ENCODE measurements at regions not wholly inside any gene's neighbourhood (a gene's known extent, or its start where the extent isn't known, plus 50 kb on each side); places are given as distances from the start of the nearest gene placed in this dataset.
"Not testable (repeated sequence)": the region's sequence is repeated elsewhere in the genome, so short reads cannot be mapped to it uniquely, and the experiment has no call there.

- no peaks in the 10 kb centered on the region for H3K27me3 ChIP-seq
Measured at GRCh38 chr13:80821466-80821865, 480.5 kb upstream of the SPRY2 start.

GRCh38 chr13:80817979-80818378 lies 477.1 kb upstream of the SPRY2 start:
- no peaks in the 10 kb centered on the region for H3K36me3 ChIP-seq
- no peak for ATAC-seq (ENCODE audit: low FRiP score in 2 of 2)
- 80 to 98% methylated on average over 1 of the region's 1 CpG for WGBS, 2 donors
- TF ChIP-seq POLR2AphosphoS5 (IDR thresholded peaks at IDR 0.05), result no peak
- no peak for TF ChIP-seq EP300 (IDR thresholded peaks at IDR 0.05)
- no peak for TF ChIP-seq CTCF (IDR thresholded peaks at IDR 0.05)
- no peak for TF ChIP-seq POLR2A (IDR thresholded peaks at IDR 0.05)
- H3K4me1 ChIP-seq, result no peaks in the 10 kb centered on the region
- no peak overlapping the region for H3K27ac ChIP-seq
- H3K27me3 ChIP-seq, result no peaks in the 10 kb centered on the region
- no peaks in the 10 kb centered on the region for H3K9me3 ChIP-seq
- no peak for DNase-seq
- H3K4me3 ChIP-seq, result no peak overlapping the region

More at GRCh38 chr13:80821466-80821865, 480.5 kb upstream of the SPRY2 start:
- no peak for ATAC-seq (ENCODE audit: low FRiP score in 2 of 2)
- no peak for TF ChIP-seq CTCF (IDR thresholded peaks at IDR 0.05)
- no peak for TF ChIP-seq POLR2AphosphoS5 (IDR thresholded peaks at IDR 0.05)
- TF ChIP-seq EP300 (IDR thresholded peaks at IDR 0.05), result no peak
- TF ChIP-seq POLR2A (IDR thresholded peaks at IDR 0.05), result no peak
- no peaks in the 10 kb centered on the region for H3K9me3 ChIP-seq
- H3K36me3 ChIP-seq, result no peaks in the 10 kb centered on the region
- no peak overlapping the region for H3K4me3 ChIP-seq
- no peak for DNase-seq
- no peaks in the 10 kb centered on the region for H3K4me1 ChIP-seq
- H3K27ac ChIP-seq, result no peak overlapping the region

GRCh38 chr13:80814541-80814940 lies 473.6 kb upstream of the SPRY2 start:
- H3K4me1 ChIP-seq, result no peaks in the 10 kb centered on the region
- no peak overlapping the region for H3K4me3 ChIP-seq
- peaks cover 0 to 7% (median 0%) of the 10 kb centered on the region in 4 donors for H3K9me3 ChIP-seq
- ATAC-seq (ENCODE audit: low FRiP score in 2 of 2) (peak in 1 of 2 donors; percentile 85), DNase-seq (no peak)
- no peaks in the 10 kb centered on the region for H3K27me3 ChIP-seq
- TF ChIP-seq POLR2AphosphoS5 (IDR thresholded peaks at IDR 0.05), result no peak
- TF ChIP-seq CTCF (IDR thresholded peaks at IDR 0.05), result no peak
- no peak for TF ChIP-seq POLR2A (IDR thresholded peaks at IDR 0.05)
- TF ChIP-seq EP300 (IDR thresholded peaks at IDR 0.05), result no peak
- H3K27ac ChIP-seq, result no peak overlapping the region
- no peaks in the 10 kb centered on the region for H3K36me3 ChIP-seq

- 83 to 88% methylated on average over 4 of the region's 4 CpGs for WGBS, 2 donors
- not testable (repeated sequence) for H3K27ac ChIP-seq; H3K36me3 ChIP-seq; H3K9me3 ChIP-seq; H3K4me3 ChIP-seq; ATAC-seq (ENCODE audit: low FRiP score in 2 of 2); H3K27me3 ChIP-seq; H3K4me1 ChIP-seq; DNase-seq
Measured at GRCh38 chr13:80810294-80810693, 469.4 kb upstream of the SPRY2 start.

GRCh38 chr13:80802946-80803345 lies 462.0 kb upstream of the SPRY2 start:
- TF ChIP-seq POLR2AphosphoS5 (IDR thresholded peaks at IDR 0.05), result no peak
- no peak for TF ChIP-seq EP300 (IDR thresholded peaks at IDR 0.05)
- TF ChIP-seq CTCF (IDR thresholded peaks at IDR 0.05), result no peak
- no peak for TF ChIP-seq POLR2A (IDR thresholded peaks at IDR 0.05)
- H3K27ac ChIP-seq, result no peak overlapping the region
- no peaks in the 10 kb centered on the region for H3K4me1 ChIP-seq
- no peak for ATAC-seq (ENCODE audit: low FRiP score in 2 of 2)
- WGBS, 2 donors, result 67 to 82% methylated on average over 3 of the region's 3 CpGs
- no peak for DNase-seq
- H3K9me3 ChIP-seq, result no peaks in the 10 kb centered on the region
- no peaks in the 10 kb centered on the region for H3K36me3 ChIP-seq
- no peaks in the 10 kb centered on the region for H3K27me3 ChIP-seq
- no peak overlapping the region for H3K4me3 ChIP-seq

Data from upper lobe of left lung (tissue), 6 donors.